ENCODE measurements at regions not wholly inside any gene's neighbourhood (a gene's known extent, or its start where the extent isn't known, plus 50 kb on each side); places are given as distances from the start of the nearest gene placed in this dataset.
A peak's percentile ranks its signal among the peaks of the same experiment; 100 is the strongest.

DNA sequence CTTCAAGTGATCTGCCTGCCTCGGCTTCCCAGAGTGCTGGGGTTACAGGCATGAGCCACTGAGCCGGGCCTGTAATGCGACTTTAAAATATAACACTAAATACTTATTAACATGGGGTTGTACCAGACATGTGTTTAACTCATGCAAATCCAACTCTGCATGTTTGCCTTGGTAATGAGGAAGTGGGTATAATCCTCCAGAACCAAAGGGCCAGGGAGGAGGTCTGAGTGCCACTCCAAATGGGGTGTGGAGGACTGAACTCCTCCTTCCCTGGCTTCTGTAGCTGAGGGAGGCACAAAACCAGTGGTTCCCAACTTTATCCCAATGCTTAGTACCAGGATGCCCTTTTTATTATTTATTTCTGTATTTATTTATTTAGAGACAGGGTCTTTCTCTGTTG is 61.6 kb upstream of the MED13L start:
- TF ChIP-seq CTCF (IDR thresholded peaks at IDR 0.05; ENCODE audit: insufficient read depth, low read depth, low read length, missing control alignments) = no peak
- no peak overlapping the region for H3K4me3 ChIP-seq (ENCODE audit: low read length)
- no peak for DNase-seq (ENCODE audit: low read depth)

DNA sequence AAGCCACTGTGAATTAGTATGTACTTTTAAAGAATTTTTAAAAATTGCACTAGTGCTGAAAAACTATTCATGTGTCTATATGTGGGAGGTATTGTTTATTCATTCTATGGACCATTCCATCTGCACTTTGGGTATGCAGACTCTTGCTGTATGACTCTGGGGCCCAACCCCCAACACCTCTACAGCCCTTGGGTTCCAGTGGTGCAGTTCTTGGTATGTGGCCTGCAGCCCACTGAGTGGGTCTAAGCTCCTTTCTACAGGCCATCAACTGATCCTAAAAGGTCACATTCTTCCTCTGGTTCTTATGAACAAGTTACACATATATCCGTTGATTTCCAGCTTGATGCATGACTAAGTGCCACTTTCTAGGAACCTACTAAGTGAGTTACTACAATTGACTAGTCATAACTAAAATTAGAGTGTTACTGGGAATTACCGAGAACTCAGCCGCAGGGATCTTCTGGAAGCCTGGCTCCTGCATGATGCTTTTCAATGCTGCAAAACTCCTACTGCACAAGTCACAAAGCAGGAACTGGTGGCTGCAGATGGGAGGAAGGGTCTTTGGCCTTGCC is 62.4 kb upstream of the MED13L start:
- no peak overlapping the region for H3K4me3 ChIP-seq (ENCODE audit: low read length)
- peak; percentile 6 for DNase-seq (ENCODE audit: low read depth)
- TF ChIP-seq CTCF (IDR thresholded peaks at IDR 0.05; ENCODE audit: insufficient read depth, low read depth, low read length, missing control alignments) = no peak

DNA sequence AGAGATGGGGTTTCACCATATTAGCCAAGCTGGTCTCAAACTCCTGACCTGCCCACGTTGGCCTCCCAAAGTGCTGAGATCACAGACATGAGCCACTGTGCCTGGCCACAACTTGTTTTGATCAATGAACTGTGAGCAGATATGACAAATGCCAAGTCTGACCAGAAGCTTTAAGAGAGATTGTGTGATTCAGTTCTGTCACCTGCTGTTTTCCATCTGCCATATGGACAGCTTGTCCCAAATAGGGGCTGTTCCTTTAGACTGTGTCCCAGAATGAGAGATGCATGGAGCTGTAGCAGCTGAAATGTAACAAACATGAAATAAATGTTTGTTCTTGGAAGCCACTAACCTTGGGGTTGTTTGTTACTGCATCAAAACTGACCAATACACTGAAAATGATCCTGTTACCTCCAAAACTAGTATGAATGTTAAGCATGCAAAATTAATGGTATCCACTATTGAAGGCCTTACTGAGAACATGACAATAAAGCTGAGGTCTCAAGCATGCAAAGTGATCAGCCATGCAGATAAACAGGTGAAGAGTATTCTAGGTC is 65.9 kb upstream of the MED13L start:
- no peak for DNase-seq (ENCODE audit: low read depth)
- no peak for TF ChIP-seq CTCF (IDR thresholded peaks at IDR 0.05; ENCODE audit: insufficient read depth, low read depth, low read length, missing control alignments)
- H3K4me3 ChIP-seq (ENCODE audit: low read length) = no peak overlapping the region

DNA sequence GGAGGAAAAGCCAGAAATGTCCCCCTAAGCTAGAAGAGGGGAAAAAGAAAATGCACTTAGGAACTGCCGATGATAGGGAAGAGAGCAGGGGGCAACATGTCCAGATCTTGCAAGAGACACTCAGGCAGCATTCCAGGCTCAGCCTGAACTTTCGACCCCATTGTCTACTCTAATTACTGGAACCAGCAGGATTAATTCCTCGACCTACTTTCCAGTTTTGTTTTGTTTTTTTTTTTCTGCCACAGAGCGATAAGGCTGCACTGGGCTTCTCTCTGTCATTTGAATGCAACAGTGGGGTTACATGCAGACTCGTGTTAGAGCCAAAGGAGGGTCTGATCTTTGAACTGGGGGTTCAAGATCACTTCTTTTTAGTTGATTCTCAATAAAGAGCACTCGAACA is 68.7 kb upstream of the MED13L start:
- no peak overlapping the region for H3K4me3 ChIP-seq (ENCODE audit: low read length)
- DNase-seq (ENCODE audit: low read depth) = no peak

DNA sequence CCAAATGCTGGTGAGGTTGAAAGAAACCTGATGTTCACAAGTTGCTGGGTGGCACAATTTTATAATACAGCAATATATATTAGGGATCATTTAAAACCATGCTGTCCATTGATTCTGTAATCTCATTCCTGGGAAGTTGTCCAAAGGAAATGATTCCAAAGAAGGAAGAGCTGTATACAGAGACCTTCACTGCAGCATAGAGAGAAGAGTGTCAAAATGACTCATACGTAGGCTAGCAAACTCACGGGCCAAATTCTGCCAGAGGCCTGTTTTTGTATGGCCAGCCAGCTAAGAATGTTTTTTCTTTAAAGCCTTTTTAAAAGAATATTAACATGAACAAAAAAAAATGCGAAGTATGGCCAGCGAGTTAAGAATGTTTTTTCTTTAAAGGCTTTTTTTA is 69.2 kb upstream of the MED13L start:
- TF ChIP-seq CTCF (IDR thresholded peaks at IDR 0.05; ENCODE audit: insufficient read depth, low read depth, low read length, missing control alignments) = no peak
- H3K4me3 ChIP-seq (ENCODE audit: low read length) = no peak overlapping the region
- DNase-seq (ENCODE audit: low read depth) = peak; percentile 72

More for the DNA sequence above, 68.7 kb upstream of the MED13L start:
- TF ChIP-seq CTCF (IDR thresholded peaks at IDR 0.05; ENCODE audit: insufficient read depth, low read depth, low read length, missing control alignments) = no peak

DNA sequence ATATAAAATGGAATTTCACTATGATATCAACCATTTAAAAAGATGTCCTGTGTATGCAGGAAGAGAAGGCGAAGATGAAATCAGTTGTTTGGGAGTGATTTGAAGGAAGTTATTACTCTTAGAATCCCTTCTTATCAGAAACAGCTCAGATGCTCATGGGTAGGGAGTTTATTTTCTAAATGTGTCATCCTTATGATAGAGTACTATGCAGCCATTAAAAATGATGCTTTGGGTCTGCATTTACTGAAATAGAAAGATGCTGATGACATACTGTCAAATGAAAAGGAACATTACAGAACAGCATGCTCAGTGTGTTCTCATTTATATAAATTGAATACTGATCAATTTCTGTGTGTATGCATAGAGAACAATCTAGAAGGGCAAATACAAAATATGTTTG is 69.8 kb upstream of the MED13L start:
- no peak for DNase-seq (ENCODE audit: low read depth)
- TF ChIP-seq CTCF (IDR thresholded peaks at IDR 0.05; ENCODE audit: insufficient read depth, low read depth, low read length, missing control alignments) = no peak
- H3K4me3 ChIP-seq (ENCODE audit: low read length) = no peak overlapping the region

GRCh38 chr12:116352315-116352835 is 74.9 kb upstream of the MED13L start:
- DNase-seq (ENCODE audit: low read depth) = no peak
- TF ChIP-seq CTCF (IDR thresholded peaks at IDR 0.05; ENCODE audit: insufficient read depth, low read depth, low read length, missing control alignments) = no peak
- no peak overlapping the region for H3K4me3 ChIP-seq (ENCODE audit: low read length)

Data from epithelial cell of esophagus (primary cell).